IPS-NIHi7 (cell line): ENCODE measurements at regions not wholly inside any gene's neighbourhood (a gene's known extent, or its start where the extent isn't known, plus 50 kb on each side); places are given as distances from the start of the nearest gene placed in this dataset.
"Not testable (repeated sequence)": the region's sequence is repeated elsewhere in the genome, so short reads cannot be mapped to it uniquely, and the experiment has no call there.

Experiments
- DNase-seq: peaks from one replicate; pipeline ENCODE4 v3.0.0; 2012; ENCODE audit warnings: mixed read lengths; ENCODE audit errors: extremely low spot score

DNA sequence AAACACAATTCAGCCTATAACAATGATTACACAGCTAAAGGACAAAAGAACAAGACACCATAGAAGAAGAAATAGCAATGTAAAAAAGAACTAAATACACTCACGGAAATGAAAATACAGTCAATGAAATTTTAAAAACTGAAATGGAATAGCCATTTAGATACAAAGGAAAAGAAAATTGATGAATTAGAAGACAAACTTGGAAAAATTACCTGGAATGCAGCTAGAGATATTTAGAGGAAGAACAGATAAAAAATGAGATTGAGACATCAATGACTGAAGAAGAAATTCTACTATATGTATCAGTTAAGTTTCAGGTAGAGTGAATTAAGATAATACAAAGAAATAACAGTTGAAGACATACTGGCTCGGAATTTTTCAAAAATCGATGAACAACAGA lies 430.4 kb upstream of the NR5A2 start:
- DNase-seq: no peak

DNA sequence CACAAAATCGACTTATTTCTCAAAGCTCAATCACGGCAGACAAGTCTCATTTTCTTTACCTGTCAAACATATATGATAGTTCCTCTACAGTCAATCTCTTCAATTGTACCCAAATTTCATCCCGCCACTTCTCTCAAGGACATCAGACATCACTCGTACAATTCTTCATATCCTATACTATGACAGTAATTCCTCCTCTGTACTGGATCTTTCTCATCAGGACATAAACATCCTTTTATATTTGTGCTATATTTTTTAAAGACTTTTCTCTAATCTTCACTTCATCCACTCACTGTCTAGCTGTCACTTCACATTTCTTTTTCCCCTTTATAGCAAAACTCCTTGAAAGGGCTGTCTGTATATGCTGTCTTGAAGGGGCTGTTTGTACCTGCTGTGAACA lies 419.1 kb upstream of the NR5A2 start:
- no peak for DNase-seq

GRCh38 chr1:199612976-199613774 lies 414.3 kb upstream of the NR5A2 start:
- no peak for DNase-seq

- no peak for DNase-seq
Observed at GRCh38 chr1:199616947-199617346, 410.6 kb upstream of the NR5A2 start.

DNA sequence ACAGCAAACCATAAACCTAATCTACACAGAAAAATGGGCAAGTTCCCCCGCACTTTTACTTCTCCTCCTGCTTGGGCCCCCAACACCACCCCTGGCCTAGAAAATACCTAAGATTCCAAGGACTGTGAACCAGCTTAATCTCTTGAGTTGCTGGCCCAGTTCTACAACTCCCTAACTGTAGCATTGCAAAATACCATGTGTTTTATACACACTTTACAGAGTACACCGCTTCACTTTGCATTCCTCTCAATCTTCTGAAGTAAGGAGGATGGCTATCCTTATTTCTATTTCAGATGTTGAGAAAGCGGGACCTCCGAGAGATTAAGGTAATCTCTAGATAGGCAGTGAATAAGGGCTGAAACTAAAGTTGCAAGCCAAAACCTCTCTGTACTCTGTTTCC lies 408.3 kb upstream of the NR5A2 start:
- no peak for DNase-seq

- not testable (repeated sequence) for DNase-seq
Observed at GRCh38 chr1:199626228-199626627, 401.3 kb upstream of the NR5A2 start.

- DNase-seq: no peak
Observed at GRCh38 chr1:199629624-199630023, 397.9 kb upstream of the NR5A2 start.

- no peak for DNase-seq
Observed at GRCh38 chr1:199639453-199639852, 388.1 kb upstream of the NR5A2 start.

GRCh38 chr1:199641531-199641930 lies 386.0 kb upstream of the NR5A2 start:
- DNase-seq: no peak

GRCh38 chr1:199644912-199645311 lies 382.6 kb upstream of the NR5A2 start:
- no peak for DNase-seq

- no peak for DNase-seq
Observed at GRCh38 chr1:199646761-199647160, 380.7 kb upstream of the NR5A2 start.

GRCh38 chr1:199657449-199657848 lies 370.1 kb upstream of the NR5A2 start:
- DNase-seq: no peak

GRCh38 chr1:199660071-199660470 lies 367.4 kb upstream of the NR5A2 start:
- DNase-seq: no peak

- DNase-seq: no peak
Observed at GRCh38 chr1:199665371-199665770, 362.1 kb upstream of the NR5A2 start.

GRCh38 chr1:199667089-199667488 lies 360.4 kb upstream of the NR5A2 start:
- no peak for DNase-seq

DNA sequence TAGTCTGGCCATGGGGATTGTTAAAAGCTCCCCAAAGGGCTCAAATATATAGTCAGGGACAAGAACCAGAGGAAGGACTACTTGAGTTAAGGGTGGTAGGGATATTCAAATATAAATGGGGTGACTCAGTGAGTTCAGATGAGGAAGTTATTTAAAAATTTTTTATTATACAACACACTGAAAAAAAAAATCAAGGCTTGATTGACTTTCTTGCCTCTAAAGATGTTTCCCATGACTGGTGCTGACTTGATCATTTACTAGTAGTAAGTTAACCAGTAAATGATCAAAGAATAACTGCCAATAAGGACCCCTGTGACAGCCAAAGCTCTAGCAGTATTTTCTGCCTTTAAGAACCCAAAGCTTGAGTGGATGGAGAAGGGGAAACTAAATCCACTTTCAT lies 357.6 kb upstream of the NR5A2 start:
- no peak for DNase-seq

DNA sequence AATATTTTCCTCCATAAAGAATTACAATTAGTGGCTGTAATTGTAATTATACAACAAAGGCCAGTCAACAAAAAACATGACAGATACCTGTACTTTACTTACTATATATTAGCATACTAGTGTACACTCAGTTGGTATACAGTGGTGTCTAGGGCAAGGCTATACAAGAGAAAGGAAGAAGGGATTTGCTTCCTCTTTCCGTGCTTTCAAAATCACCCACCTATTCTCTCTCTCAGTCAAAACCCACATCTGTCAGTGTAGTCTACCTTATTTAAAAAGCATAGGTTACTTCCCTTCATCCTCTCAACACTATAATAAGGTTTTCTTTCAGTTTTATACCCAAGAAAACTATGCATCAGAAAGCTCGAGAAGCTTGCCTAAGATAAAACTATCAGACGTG lies 355.8 kb upstream of the NR5A2 start:
- DNase-seq: no peak

- no peak for DNase-seq
Observed at GRCh38 chr1:199675937-199676336, 351.6 kb upstream of the NR5A2 start.

DNA sequence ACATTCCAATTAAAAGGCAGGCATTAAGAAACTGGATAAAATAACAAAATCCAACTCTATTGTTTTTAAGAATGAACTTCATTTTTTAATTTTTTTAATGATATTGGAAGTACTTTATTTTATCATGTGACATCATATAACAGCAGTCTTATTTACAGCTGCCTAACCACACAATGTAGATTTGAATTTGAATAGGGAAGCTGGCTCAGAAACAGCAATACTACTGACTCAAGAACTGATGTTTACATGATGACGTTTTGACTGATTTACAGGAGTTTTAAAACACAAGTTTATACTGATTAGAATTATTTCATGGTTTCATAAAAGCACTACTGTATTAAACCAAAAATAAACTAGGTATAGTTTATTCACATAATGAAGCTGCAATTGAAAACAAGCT lies 348.7 kb upstream of the NR5A2 start:
- DNase-seq: no peak

- no peak for DNase-seq
Observed at GRCh38 chr1:199682081-199682480, 345.4 kb upstream of the NR5A2 start.

- peak; percentile 54 for DNase-seq
Observed at GRCh38 chr1:199684686-199685273, 342.7 kb upstream of the NR5A2 start.

DNA sequence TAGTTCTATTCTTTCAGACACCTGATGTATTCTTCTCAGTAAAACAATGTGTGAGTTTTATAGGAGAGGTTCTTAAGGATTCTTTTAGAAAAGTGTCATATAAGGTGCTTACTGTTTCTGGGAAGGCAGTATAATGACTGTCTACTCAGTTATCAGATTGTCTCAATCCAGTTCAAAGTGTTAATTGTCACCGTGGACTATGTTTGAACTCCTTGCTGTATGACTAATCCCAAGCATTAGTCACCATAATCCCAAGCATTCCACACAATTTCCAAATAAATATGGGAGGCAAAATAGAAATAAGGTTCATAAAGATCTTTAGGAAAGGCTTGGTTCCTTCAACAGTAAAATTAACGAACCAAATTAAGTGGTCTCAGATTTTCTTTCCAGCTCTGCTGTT lies 342.1 kb upstream of the NR5A2 start:
- no peak for DNase-seq

DNA sequence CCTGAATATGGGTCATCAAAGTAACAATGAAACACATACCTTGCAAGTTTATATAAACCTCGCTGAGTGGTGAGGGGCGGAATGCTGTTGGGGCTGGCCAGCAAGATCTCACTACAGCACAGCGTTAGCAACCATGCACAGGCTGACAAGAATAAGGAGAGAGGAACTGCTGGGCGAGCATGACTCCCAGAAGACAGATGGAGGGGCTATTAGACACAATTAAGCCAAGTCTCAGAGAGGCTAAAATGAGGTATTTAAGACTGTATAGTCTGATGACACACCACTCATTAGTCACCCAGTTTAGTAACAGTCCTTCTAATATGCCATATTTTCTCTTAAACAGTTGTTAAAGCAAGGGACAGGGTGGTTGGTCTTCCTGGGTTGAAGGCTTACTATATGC lies 340.2 kb upstream of the NR5A2 start:
- DNase-seq: no peak
